ENCODE measurements at regions not wholly inside any gene's neighbourhood (a gene's known extent, or its start where the extent isn't known, plus 50 kb on each side); places are given as distances from the start of the nearest gene placed in this dataset.
"Not testable (repeated sequence)": the region's sequence is repeated elsewhere in the genome, so short reads cannot be mapped to it uniquely, and the experiment has no call there.

DNA sequence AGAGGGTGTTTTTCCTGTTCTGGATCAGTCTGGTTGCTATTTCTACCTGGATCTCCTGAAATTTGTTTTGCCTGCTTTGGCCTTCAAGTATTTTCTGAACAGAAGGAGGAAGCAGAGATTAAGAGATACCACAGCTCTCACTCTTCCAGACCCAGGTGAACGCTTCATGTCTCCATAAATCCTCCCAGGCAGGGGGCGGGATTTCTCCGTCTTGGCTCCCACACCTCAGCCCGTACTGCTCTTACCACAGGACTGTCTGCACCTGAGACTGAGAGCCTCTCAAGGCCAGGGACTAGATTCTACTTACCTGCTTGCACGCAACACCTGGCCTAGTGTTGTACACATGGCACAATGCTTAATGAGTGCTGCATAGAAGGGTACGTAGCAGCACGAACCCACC, 59.9 kb upstream of the LRPPRC start:
- Histone ChIP-seq H3K27me3 (no peaks in the 10 kb centered on the region), H3K27ac (no peak overlapping the region), H3K4me1 (no peaks in the 10 kb centered on the region), H3K4me3 (no peak overlapping the region), H3K9me3 (no peaks in the 10 kb centered on the region), H3K36me3 (no peaks in the 10 kb centered on the region)
- intact Hi-C loops (cut with DNase I; ENCODE audit: low total_unique reads): no loop called here
- no peak for DNase-seq (ENCODE audit: low spot score in 2 of 2)
- TF ChIP-seq, protein P1, sequence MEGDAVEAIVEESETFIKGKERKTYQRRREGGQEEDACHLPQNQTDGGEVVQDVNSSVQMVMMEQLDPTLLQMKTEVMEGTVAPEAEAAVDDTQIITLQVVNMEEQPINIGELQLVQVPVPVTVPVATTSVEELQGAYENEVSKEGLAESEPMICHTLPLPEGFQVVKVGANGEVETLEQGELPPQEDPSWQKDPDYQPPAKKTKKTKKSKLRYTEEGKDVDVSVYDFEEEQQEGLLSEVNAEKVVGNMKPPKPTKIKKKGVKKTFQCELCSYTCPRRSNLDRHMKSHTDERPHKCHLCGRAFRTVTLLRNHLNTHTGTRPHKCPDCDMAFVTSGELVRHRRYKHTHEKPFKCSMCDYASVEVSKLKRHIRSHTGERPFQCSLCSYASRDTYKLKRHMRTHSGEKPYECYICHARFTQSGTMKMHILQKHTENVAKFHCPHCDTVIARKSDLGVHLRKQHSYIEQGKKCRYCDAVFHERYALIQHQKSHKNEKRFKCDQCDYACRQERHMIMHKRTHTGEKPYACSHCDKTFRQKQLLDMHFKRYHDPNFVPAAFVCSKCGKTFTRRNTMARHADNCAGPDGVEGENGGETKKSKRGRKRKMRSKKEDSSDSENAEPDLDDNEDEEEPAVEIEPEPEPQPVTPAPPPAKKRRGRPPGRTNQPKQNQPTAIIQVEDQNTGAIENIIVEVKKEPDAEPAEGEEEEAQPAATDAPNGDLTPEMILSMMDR (IDR thresholded peaks at IDR 0.05): no peak
- TF ChIP-seq POLR2AphosphoS5 (IDR thresholded peaks at IDR 0.05): no peak
- TF ChIP-seq POLR2A (IDR thresholded peaks at IDR 0.05): no peak

DNA sequence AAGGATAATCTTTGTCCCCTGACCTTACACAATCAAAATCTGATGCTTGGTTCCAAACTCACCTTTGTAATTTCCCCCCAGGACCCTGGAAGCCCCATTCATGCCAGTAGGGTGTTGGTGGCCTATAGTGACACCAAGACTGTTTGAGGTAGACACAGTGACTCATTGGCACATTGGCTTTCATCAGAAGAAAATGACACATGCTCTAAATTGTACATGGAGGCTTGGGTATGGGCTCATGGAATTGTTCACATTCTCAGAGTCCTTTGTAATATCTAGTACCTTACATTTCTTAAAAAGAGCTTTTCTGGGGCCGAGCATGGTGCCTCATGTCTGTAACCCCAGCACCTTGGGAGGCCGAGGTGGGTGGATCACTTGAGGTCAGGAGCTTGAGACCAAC, 61.2 kb upstream of the LRPPRC start:
- DNase-seq (ENCODE audit: low spot score in 2 of 2): no peak

DNA sequence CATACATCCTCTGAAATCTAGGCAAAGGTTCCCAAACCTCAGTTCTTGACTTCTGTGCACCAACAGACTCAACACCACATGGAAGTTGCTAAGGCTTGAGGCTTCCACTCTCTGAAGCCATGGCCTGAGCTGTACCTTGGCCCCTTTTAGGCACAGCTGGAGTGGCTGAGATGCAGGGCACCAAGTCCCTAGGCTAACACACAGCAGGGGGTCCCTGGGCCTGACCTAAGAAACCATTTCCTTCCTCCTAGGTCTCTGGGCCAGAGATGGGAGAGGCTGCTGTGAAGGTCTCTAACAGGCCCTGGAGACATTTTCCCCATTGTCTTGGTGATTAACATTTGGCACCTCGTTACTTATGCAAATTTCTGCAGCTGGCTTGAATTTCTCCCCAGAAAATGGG, 64.5 kb upstream of the LRPPRC start:
- H3K27ac ChIP-seq; H3K4me3 ChIP-seq; H3K36me3 ChIP-seq; H3K27me3 ChIP-seq; H3K4me1 ChIP-seq; H3K9me3 ChIP-seq; intact Hi-C loops (cut with DNase I; ENCODE audit: low total_unique reads); DNase-seq (ENCODE audit: low spot score in 2 of 2): not testable (repeated sequence)

More for the DNA sequence above, 61.2 kb upstream of the LRPPRC start:
- Histone ChIP-seq H3K4me1 (no peaks in the 10 kb centered on the region), H3K27ac (no peak overlapping the region), H3K27me3 (no peaks in the 10 kb centered on the region), H3K9me3 (no peaks in the 10 kb centered on the region), H3K36me3 (no peaks in the 10 kb centered on the region), H3K4me3 (no peak overlapping the region)
- intact Hi-C loops (cut with DNase I; ENCODE audit: low total_unique reads): no loop called here
- TF ChIP-seq POLR2A (IDR thresholded peaks at IDR 0.05) (no peak), POLR2AphosphoS5 (IDR thresholded peaks at IDR 0.05) (no peak)
- TF ChIP-seq, protein P1 (IDR thresholded peaks at IDR 0.05): no peak

DNA sequence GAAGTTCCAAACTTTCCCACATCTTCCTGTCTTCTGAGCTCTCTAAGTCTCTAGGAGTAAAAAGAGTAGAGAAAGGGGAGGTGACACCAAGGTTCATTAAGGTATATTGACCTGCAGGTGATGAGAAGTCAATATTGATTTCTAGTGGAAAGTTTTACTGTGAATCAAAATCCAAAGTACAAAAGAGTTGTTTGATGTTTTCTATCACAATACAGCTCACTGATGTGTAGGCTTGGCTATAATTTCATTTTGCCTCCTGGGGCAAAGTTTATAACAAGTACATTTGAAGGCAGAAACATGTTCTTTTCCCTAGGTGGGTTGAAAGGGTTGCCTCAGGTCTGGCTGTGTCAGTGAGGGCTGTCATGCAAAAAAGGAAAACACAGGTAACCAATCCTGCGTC, 65.2 kb upstream of the LRPPRC start:
- no peak for DNase-seq (ENCODE audit: low spot score in 2 of 2)
- Histone ChIP-seq H3K27me3 (no peaks in the 10 kb centered on the region), H3K27ac (no peak overlapping the region), H3K9me3 (no peaks in the 10 kb centered on the region), H3K36me3 (no peaks in the 10 kb centered on the region), H3K4me3 (no peak overlapping the region), H3K4me1 (no peaks in the 10 kb centered on the region)
- TF ChIP-seq POLR2A (IDR thresholded peaks at IDR 0.05) (no peak), POLR2AphosphoS5 (IDR thresholded peaks at IDR 0.05) (no peak)
- TF ChIP-seq, protein P1 (IDR thresholded peaks at IDR 0.05): no peak
- intact Hi-C loops (cut with DNase I; ENCODE audit: low total_unique reads): no loop called here

DNA sequence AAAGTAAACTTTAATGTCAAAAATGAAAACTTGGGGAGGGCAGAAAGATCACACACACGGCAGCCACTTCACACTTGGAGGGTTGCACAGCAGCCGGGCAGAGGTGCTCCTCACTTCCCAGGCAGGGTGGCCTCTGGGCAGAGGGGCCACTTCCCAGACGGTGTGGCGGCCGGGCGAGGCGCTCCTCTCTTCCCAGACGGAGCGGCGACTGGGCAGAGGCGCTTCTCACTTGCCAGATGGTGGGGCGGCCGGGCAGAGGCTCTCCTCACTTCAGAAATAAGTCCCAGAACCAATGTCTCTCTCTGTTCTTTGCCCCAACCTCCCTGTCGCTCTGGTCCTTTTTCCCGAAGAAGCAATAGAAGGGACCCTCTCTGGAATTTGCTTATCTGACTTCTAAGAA, 65.7 kb upstream of the LRPPRC start:
- DNase-seq (ENCODE audit: low spot score in 2 of 2): no peak
- H3K9me3 ChIP-seq: no peaks in the 10 kb centered on the region
- no peaks in the 10 kb centered on the region for H3K27me3 ChIP-seq
- H3K4me1 ChIP-seq: no peaks in the 10 kb centered on the region
- H3K27ac ChIP-seq: no peak overlapping the region
- H3K4me3 ChIP-seq: no peak overlapping the region
- TF ChIP-seq POLR2AphosphoS5 (IDR thresholded peaks at IDR 0.05) (no peak), POLR2A (IDR thresholded peaks at IDR 0.05) (no peak)
- TF ChIP-seq, protein P1 (IDR thresholded peaks at IDR 0.05): no peak
- no peaks in the 10 kb centered on the region for H3K36me3 ChIP-seq
- intact Hi-C loops (cut with DNase I; ENCODE audit: low total_unique reads): no loop called here

DNA sequence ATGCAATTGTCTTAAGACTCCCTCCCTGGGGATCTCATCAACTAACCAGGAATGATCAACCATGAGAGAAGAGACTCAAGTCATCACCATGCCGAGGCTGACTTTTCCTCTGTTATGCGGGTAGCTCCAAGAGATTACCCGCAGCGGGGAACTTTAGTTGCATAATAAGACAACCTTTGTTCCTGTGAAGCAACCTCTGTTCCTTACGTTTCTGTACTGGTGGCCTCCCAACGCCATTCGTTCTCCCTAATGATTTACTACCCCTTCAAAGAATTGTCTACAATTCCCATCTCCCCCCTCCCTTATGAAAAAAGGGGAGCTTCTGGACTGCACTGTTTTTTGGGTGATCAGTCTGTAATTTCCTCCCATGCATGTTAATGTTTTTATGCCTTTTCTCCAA, 66.1 kb upstream of the LRPPRC start:
- no peak overlapping the region for H3K27ac ChIP-seq
- H3K36me3 ChIP-seq: no peaks in the 10 kb centered on the region
- TF ChIP-seq POLR2AphosphoS5 (IDR thresholded peaks at IDR 0.05) (no peak), POLR2A (IDR thresholded peaks at IDR 0.05) (no peak)
- TF ChIP-seq, protein P1 (IDR thresholded peaks at IDR 0.05): no peak
- no peak for DNase-seq (ENCODE audit: low spot score in 2 of 2)
- no peak overlapping the region for H3K4me3 ChIP-seq
- no peaks in the 10 kb centered on the region for H3K4me1 ChIP-seq
- H3K9me3 ChIP-seq: no peaks in the 10 kb centered on the region
- intact Hi-C loops (cut with DNase I; ENCODE audit: low total_unique reads): no loop called here
- no peaks in the 10 kb centered on the region for H3K27me3 ChIP-seq
